SW 1271 (cell line): ENCODE measurements at regions not wholly inside any gene's neighbourhood (a gene's known extent, or its start where the extent isn't known, plus 50 kb on each side); places are given as distances from the start of the nearest gene placed in this dataset.

Source experiments
- DNase-seq, 2 experiments: peaks; one replicate each; lab custom pipeline; 2025; lab: John Stamatoyannopoulos, UW

- DNase-seq: no peak
These were observed 82.6 kb upstream of the PDGFD start for GRCh38 chr11:104246590-104246989.

GRCh38 chr11:104238916-104239315 is 75.0 kb upstream of the PDGFD start:
- DNase-seq: no peak

- no peak for DNase-seq
These were observed 61.1 kb upstream of the PDGFD start for GRCh38 chr11:104225047-104225446.

DNA sequence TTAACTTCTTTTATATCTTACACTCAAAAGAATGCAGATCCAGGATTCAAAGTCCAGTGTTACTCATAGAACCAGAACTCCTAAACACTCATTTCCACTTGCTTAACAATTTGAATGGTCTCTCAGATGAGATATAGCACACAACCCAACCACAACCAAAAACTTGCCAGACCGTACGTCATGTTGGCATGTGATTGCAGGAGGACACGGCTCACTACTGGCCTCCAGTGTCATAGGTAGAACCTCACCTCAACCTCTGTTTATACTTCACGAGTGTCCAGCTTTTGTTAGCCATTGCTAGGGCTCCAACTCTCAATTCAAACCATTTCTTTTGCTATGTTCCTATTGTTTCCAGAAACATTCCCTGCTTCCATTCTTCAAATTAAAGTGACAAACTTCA is 58.5 kb upstream of the PDGFD start:
- DNase-seq: no peak

DNA sequence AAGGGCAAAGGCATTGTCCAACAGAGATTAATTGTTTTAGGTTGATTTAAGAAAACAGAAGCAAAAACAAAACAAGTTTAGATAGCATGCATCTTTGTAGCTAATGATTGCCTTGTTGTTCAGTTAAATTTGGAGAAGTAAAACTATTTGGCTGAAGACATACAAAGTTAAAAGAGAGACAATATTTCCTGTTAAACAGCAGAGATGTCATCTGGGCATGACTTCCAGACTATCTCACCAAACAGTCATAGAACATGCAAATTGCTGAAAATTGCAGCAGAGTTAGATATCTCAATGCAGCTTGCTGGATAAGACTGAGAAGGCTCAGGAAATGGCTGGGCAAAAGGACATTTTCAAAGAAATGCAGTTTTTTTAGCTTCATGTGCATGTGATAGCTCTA is 57.5 kb upstream of the PDGFD start:
- no peak for DNase-seq

- no peak for DNase-seq
These were observed 55.1 kb upstream of the PDGFD start for GRCh38 chr11:104219096-104219495.

DNA sequence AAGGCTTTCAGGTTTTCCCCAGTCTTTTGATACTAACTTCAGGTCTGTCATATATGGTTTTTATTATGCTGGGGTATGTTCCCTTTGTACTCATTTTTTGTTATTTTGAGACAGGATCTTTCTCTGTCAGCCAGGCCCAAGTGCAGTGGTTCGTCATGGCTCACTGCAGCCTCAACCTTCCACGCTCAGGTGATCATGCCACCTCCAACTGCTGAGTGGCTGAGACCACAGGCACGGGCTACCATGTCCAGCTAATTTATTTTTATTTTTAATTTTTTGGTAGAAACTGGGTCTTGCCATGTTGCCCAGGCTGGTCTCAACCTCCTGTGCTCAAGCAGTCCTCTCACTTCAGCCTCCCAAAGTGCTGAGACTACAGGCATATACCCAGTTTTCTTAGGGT is 50.6 kb upstream of the PDGFD start:
- DNase-seq: no peak
